ENCODE measurements at regions not wholly inside any gene's neighbourhood (a gene's known extent, or its start where the extent isn't known, plus 50 kb on each side); places are given as distances from the start of the nearest gene placed in this dataset.

DNA sequence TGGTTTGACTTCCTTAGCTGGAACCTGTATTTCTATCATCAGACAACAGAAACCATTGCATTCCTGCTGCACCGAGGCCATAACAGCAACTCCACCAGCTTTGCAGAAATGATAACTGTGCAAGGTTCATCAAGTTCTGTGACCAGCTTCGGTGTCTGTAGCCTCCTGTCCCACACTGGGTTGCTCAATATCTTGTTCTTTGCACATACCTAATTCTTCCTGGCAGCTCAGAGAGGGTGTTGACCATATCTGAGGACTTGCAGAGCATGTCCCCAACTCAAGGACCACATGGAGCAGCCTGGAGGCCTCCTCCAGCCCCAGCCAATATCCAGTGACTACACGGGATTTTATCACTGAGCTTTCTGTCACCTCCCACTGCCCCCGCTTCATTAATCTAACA, 59.3 kb upstream of the SCAF8 start:
- TF ChIP-seq ZBTB33 (IDR thresholded peaks at IDR 0.05) (no peak), RAD21 (IDR thresholded peaks at IDR 0.05) (no peak), RXRA (IDR thresholded peaks at IDR 0.05) (no peak), SP1 (IDR thresholded peaks at IDR 0.05) (no peak), GABPA (IDR thresholded peaks at IDR 0.05 in 1 of 2, conservative IDR thresholded peaks at IDR 0.05 in 1 of 2) (no peak), EGR1 (IDR thresholded peaks at IDR 0.05; ENCODE audit: low read depth in 2 of 2) (no peak)
- TF ChIP-seq, protein P1, sequence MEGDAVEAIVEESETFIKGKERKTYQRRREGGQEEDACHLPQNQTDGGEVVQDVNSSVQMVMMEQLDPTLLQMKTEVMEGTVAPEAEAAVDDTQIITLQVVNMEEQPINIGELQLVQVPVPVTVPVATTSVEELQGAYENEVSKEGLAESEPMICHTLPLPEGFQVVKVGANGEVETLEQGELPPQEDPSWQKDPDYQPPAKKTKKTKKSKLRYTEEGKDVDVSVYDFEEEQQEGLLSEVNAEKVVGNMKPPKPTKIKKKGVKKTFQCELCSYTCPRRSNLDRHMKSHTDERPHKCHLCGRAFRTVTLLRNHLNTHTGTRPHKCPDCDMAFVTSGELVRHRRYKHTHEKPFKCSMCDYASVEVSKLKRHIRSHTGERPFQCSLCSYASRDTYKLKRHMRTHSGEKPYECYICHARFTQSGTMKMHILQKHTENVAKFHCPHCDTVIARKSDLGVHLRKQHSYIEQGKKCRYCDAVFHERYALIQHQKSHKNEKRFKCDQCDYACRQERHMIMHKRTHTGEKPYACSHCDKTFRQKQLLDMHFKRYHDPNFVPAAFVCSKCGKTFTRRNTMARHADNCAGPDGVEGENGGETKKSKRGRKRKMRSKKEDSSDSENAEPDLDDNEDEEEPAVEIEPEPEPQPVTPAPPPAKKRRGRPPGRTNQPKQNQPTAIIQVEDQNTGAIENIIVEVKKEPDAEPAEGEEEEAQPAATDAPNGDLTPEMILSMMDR (IDR thresholded peaks at IDR 0.05; ENCODE audit: low read depth, low read length, missing input control) = no peak
